Glomerular endothelial cell (primary cell): ENCODE measurements at regions not wholly inside any gene's neighbourhood (a gene's known extent, or its start where the extent isn't known, plus 50 kb on each side); places are given as distances from the start of the nearest gene placed in this dataset.
"Not testable (repeated sequence)": the region's sequence is repeated elsewhere in the genome, so short reads cannot be mapped to it uniquely, and the experiment has no call there.

Experiments used
- DNase-seq: peaks from one replicate; pipeline ENCODE4 v3.0.0-alpha.2; 2011; ENCODE audit warnings: low read depth, low spot score; ENCODE audit errors: extremely low read depth

DNA sequence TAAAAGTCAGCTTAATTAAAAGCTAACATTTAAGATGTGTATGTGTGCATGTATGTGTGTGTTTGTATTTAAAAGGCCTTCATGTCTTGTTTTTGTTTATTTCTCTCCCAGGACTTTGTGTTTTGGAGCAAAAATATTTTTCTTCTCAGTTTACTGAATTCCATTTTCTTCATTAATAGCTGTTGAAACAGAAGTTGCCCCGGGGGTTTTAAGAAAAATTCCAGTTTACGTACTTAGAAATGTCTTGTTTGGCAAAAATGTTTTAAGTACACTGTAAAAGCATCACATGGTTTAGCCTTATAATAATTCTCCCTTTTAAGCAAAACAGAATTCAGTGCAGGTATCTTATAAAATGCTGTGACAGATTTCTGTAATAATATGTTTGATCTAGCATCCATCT, 1233.0 kb upstream of the NRXN1 start:
- DNase-seq = no peak

GRCh38 chr2:52264488-52264887, 1232.6 kb upstream of the NRXN1 start:
- no peak for DNase-seq

- DNase-seq = no peak
These were observed 1229.0 kb upstream of the NRXN1 start for GRCh38 chr2:52260904-52261303.

- not testable (repeated sequence) for DNase-seq
These were observed 1227.0 kb upstream of the NRXN1 start for GRCh38 chr2:52258967-52259366.

- DNase-seq = no peak
These were observed 1226.1 kb upstream of the NRXN1 start for GRCh38 chr2:52258038-52258437.

- DNase-seq = no peak
These were observed 1221.6 kb upstream of the NRXN1 start for GRCh38 chr2:52253416-52253980.

GRCh38 chr2:52238782-52239181, 1206.8 kb upstream of the NRXN1 start:
- DNase-seq = no peak

DNA sequence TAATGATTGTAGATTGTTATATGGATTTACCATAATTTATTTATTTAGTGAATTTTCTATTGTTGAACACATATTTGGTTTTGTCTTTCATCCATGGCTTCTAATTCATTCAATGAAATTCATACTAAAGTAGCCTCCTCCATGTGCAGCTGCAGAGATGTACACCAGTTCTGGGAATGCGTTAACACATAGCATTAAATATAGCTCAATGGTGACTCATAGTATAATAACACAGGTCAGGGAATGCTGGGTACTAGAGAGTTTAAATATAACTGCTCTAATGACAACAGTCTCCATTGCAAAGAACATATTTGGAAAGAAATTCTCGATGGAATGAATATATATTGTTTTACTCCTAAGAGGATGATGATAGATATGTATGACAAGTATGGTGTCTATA, 1190.2 kb upstream of the NRXN1 start:
- DNase-seq = no peak

DNA sequence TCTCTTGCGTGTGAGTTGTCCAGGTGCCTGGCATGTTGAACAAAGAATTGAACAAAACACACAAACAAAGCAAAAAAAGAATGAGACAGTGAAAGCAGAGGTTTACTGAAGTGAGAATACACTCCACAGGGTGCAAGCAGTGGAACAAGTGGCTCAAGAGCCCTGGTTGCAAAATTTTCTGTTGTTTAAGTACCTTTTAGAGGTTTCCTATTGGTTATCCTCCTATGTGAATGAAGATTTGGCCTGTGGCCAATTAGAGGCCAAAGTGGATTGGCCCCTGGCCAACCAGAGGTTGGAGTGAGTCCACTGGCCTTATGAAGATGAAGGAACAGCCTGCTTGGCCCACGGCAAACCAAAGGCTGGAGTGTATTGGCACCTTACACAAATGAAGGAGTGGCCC, 1188.5 kb upstream of the NRXN1 start:
- DNase-seq = no peak

DNA sequence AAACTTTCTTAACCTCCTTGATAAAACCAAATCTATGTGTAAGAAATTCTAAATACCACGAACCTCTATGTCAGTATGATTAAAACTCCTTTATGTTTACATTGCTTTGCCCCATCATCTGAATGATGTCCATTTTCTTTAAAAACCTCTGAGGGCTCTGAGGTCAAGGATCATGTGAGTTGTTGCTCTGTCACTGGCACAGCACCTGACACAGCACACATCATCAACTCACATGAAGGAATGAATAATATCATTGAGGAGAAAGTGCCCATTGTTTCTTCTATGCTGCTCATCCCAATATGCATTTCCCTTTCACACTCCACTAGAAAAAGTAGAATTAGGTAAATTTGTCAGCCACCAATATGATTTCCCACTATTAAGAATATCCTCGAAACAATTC, 1178.7 kb upstream of the NRXN1 start:
- DNase-seq = no peak

- DNase-seq = no peak
These were observed 1178.2 kb upstream of the NRXN1 start for GRCh38 chr2:52210161-52210560.

GRCh38 chr2:52194342-52194741, 1162.4 kb upstream of the NRXN1 start:
- DNase-seq = no peak

- DNase-seq = no peak
These were observed 1161.9 kb upstream of the NRXN1 start for GRCh38 chr2:52193804-52194203.

GRCh38 chr2:52192656-52193055, 1160.7 kb upstream of the NRXN1 start:
- no peak for DNase-seq

- DNase-seq = no peak
These were observed 1149.1 kb upstream of the NRXN1 start for GRCh38 chr2:52181080-52181479.

GRCh38 chr2:52178845-52179244, 1146.9 kb upstream of the NRXN1 start:
- no peak for DNase-seq

DNA sequence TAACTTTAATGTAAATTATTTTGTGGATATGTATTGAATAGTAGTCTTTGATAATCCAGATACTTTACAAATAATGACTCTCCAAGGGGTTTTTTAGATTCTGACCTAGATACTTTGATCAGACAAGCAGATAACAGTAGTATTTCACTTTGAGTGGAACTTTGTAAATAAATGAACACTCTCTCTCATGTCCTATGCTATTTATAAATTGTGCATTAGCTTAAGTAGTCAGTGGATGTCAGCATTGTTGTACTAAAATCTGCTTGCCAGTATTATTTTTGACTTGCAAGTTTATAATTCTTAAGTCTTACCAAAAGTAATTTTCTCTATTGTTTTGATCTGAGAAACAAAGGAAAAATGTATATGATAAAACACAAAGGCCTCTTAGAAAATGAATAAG, 1113.1 kb upstream of the NRXN1 start:
- DNase-seq = no peak

- DNase-seq = no peak
These were observed 1112.7 kb upstream of the NRXN1 start for GRCh38 chr2:52144590-52144989.

- no peak for DNase-seq
These were observed 1109.1 kb upstream of the NRXN1 start for GRCh38 chr2:52141076-52141475.

- DNase-seq = no peak
These were observed 1107.3 kb upstream of the NRXN1 start for GRCh38 chr2:52139241-52139640.

GRCh38 chr2:52135235-52135634, 1103.3 kb upstream of the NRXN1 start:
- no peak for DNase-seq

DNA sequence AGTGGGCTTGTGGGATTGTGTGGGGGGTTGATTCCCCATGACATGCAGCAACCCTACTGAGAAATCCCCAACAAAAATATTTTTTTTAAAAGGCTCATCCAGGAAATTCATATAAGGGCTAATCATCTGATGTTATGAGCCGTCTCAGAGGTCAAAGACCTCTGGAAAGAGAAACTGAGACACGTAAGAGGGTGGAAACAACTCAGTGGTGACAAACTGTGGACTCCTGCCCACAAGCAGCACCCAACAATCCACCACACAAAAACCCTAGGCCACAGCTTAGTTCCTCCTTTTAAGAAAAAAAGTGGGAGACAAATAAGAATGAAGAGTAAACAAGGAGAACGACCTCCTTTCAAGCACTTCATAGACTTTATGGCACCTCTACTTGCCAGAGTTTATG, 1096.1 kb upstream of the NRXN1 start:
- DNase-seq = no peak

GRCh38 chr2:52127527-52127926, 1095.6 kb upstream of the NRXN1 start:
- DNase-seq = no peak
